GM18907 (cell line): ENCODE measurements at regions not wholly inside any gene's neighbourhood (a gene's known extent, or its start where the extent isn't known, plus 50 kb on each side); places are given as distances from the start of the nearest gene placed in this dataset.

ENCODE experiments used
- ATAC-seq: cut with Tn5 transposase; IDR thresholded peaks from one replicate; pipeline ENCODE4 v1.9.1; 2021; ENCODE audit warnings: mild to moderate bottlenecking, moderate library complexity; ENCODE audit not compliant: unreplicated experiment

- no peak for ATAC-seq
Observed at GRCh38 chr13:40434516-40435397, 231.7 kb downstream of the FOXO1 start.

GRCh38 chr13:40438022-40438680, 228.3 kb downstream of the FOXO1 start:
- no peak for ATAC-seq

- ATAC-seq = no peak
Observed at GRCh38 chr13:40438999-40439797, 227.2 kb downstream of the FOXO1 start.

- ATAC-seq = no peak
Observed at GRCh38 chr13:40439928-40440327, 226.5 kb downstream of the FOXO1 start.

GRCh38 chr13:40440990-40441820, 225.2 kb downstream of the FOXO1 start:
- ATAC-seq = no peak

GRCh38 chr13:40442231-40442630, 224.2 kb downstream of the FOXO1 start:
- no peak for ATAC-seq

- ATAC-seq = no peak
Observed at GRCh38 chr13:40442826-40443225, 223.6 kb downstream of the FOXO1 start.

- ATAC-seq = no peak
Observed at GRCh38 chr13:40444241-40444640, 222.2 kb downstream of the FOXO1 start.

GRCh38 chr13:40445557-40445990, 220.9 kb downstream of the FOXO1 start:
- ATAC-seq = peak; percentile 97

- ATAC-seq = no peak
Observed at GRCh38 chr13:40446365-40446764, 220.1 kb downstream of the FOXO1 start.

- no peak for ATAC-seq
Observed at GRCh38 chr13:40447857-40448256, 218.6 kb downstream of the FOXO1 start.

GRCh38 chr13:40452038-40452666, 214.3 kb downstream of the FOXO1 start:
- no peak for ATAC-seq

GRCh38 chr13:40452741-40453334, 213.6 kb downstream of the FOXO1 start:
- no peak for ATAC-seq

GRCh38 chr13:40453351-40454021, 213.0 kb downstream of the FOXO1 start:
- no peak for ATAC-seq

GRCh38 chr13:40456397-40456953, 210.0 kb downstream of the FOXO1 start:
- no peak for ATAC-seq

- no peak for ATAC-seq
Observed at GRCh38 chr13:40456979-40457553, 209.4 kb downstream of the FOXO1 start.

- ATAC-seq = no peak
Observed at GRCh38 chr13:40457929-40458719, 208.3 kb downstream of the FOXO1 start.

GRCh38 chr13:40458720-40458990, 207.8 kb downstream of the FOXO1 start:
- no peak for ATAC-seq
